HG02981 (cell line): ENCODE measurements at regions not wholly inside any gene's neighbourhood (a gene's known extent, or its start where the extent isn't known, plus 50 kb on each side); places are given as distances from the start of the nearest gene placed in this dataset.

Experiments
- ATAC-seq: cut with Tn5 transposase; IDR thresholded peaks from one replicate; pipeline ENCODE4 v1.9.1; 2021; ENCODE audit warnings: mild to moderate bottlenecking, moderate library complexity; ENCODE audit not compliant: unreplicated experiment

GRCh38 chr5:155750571-155750970, 576.4 kb upstream of the SGCD start:
- ATAC-seq, result no peak

GRCh38 chr5:155753943-155754581, 572.9 kb upstream of the SGCD start:
- ATAC-seq, result no peak

GRCh38 chr5:155759252-155759651, 567.7 kb upstream of the SGCD start:
- ATAC-seq, result no peak

- ATAC-seq, result no peak
These were observed 567.0 kb upstream of the SGCD start for GRCh38 chr5:155759984-155760383.

- ATAC-seq, result no peak
These were observed 565.5 kb upstream of the SGCD start for GRCh38 chr5:155761502-155761901.

- ATAC-seq, result no peak
These were observed 561.2 kb upstream of the SGCD start for GRCh38 chr5:155765715-155766114.

GRCh38 chr5:155767470-155767869, 559.5 kb upstream of the SGCD start:
- ATAC-seq, result no peak

- ATAC-seq, result no peak
These were observed 558.6 kb upstream of the SGCD start for GRCh38 chr5:155768332-155768731.

GRCh38 chr5:155772009-155772662, 554.8 kb upstream of the SGCD start:
- no peak for ATAC-seq

- ATAC-seq, result no peak
These were observed 553.3 kb upstream of the SGCD start for GRCh38 chr5:155773680-155774079.

GRCh38 chr5:155780260-155780659, 546.7 kb upstream of the SGCD start:
- ATAC-seq, result no peak

GRCh38 chr5:155783246-155783645, 543.7 kb upstream of the SGCD start:
- no peak for ATAC-seq

- ATAC-seq, result no peak
These were observed 543.2 kb upstream of the SGCD start for GRCh38 chr5:155783791-155784190.

- no peak for ATAC-seq
These were observed 540.9 kb upstream of the SGCD start for GRCh38 chr5:155786108-155786507.

- no peak for ATAC-seq
These were observed 534.1 kb upstream of the SGCD start for GRCh38 chr5:155792873-155793272.

GRCh38 chr5:155794795-155795194, 532.2 kb upstream of the SGCD start:
- no peak for ATAC-seq

GRCh38 chr5:155799308-155799707, 527.7 kb upstream of the SGCD start:
- no peak for ATAC-seq

GRCh38 chr5:155807884-155808576, 518.9 kb upstream of the SGCD start:
- ATAC-seq, result no peak

- no peak for ATAC-seq
These were observed 511.7 kb upstream of the SGCD start for GRCh38 chr5:155815248-155815647.

GRCh38 chr5:155822177-155822576, 504.8 kb upstream of the SGCD start:
- ATAC-seq, result no peak

- no peak for ATAC-seq
These were observed 500.1 kb upstream of the SGCD start for GRCh38 chr5:155826611-155827507.
